ENCODE measurements at regions not wholly inside any gene's neighbourhood (a gene's known extent, or its start where the extent isn't known, plus 50 kb on each side); places are given as distances from the start of the nearest gene placed in this dataset.

GRCh38 chr9:12954441-12954840, 179.6 kb downstream of the LURAP1L start:
- TF ChIP-seq POLR2A (IDR thresholded peaks at IDR 0.05) (no peak), EP300 (IDR thresholded peaks at IDR 0.05; ENCODE audit: low read depth) (no peak), POLR2AphosphoS5 (IDR thresholded peaks at IDR 0.05) (no peak)
- TF ChIP-seq, protein P1, sequence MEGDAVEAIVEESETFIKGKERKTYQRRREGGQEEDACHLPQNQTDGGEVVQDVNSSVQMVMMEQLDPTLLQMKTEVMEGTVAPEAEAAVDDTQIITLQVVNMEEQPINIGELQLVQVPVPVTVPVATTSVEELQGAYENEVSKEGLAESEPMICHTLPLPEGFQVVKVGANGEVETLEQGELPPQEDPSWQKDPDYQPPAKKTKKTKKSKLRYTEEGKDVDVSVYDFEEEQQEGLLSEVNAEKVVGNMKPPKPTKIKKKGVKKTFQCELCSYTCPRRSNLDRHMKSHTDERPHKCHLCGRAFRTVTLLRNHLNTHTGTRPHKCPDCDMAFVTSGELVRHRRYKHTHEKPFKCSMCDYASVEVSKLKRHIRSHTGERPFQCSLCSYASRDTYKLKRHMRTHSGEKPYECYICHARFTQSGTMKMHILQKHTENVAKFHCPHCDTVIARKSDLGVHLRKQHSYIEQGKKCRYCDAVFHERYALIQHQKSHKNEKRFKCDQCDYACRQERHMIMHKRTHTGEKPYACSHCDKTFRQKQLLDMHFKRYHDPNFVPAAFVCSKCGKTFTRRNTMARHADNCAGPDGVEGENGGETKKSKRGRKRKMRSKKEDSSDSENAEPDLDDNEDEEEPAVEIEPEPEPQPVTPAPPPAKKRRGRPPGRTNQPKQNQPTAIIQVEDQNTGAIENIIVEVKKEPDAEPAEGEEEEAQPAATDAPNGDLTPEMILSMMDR (IDR thresholded peaks at IDR 0.05): no peak
- intact Hi-C loops (cut with DNase I; ENCODE audit: low total_unique reads): no loop called here
- Histone ChIP-seq H3K4me3 (no peak overlapping the region), H3K9me3 (peaks cover 0 to 5% of the 10 kb centered on the region in 2 donors), H3K27me3 (no peaks in the 10 kb centered on the region), H3K27ac (no peak overlapping the region), H3K36me3 (no peaks in the 10 kb centered on the region), H3K4me1 (no peaks in the 10 kb centered on the region)
- WGBS, 2 donors (ENCODE audit: low coverage in 1 of 2): 92 to 100% methylated on average over 2 to 4 of the region's 4 CpGs
- in situ Hi-C loops (cut with MboI; ENCODE audit: low pct_ligation_motif_present in 1 of 4, low pct_unique_long_range_greater_than_20kb in 1 of 4, low sequenced_read_pairs in 3 of 4): no loop called here
- no peak for DNase-seq

DNA sequence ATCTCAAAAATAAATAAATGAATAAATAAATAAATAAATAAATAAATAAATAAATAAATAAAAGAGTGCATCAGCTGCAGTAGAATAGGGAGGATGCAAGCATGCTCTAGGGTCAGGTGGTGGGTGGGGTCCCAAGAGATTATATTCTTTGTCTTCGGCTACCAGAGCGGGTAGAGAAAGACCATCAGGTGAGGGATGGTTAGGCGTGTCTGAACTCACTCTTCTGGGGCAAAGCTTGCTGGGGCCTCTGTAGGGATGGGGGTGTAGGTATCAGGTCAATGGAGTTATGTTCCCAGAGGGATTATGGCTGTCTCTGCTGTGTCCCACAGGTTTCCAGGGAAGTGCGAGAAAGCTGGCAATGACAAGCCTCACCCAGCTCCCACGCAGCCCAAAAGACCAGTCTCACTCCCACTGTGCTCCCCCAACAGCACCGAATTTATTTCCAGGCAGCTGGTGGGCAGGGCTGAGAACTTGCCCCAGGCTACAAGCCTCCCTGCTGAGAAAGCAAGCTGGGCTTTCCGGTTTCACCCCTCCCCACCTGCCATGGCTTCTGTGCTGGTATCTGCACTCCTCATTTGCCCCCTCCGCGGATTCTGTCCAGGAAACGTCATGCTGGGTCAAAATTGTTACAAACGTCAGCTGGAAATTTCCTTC, 180.8 kb downstream of the LURAP1L start:
- Histone ChIP-seq H3K36me3 (no peaks in the 10 kb centered on the region), H3K9me3 (peaks cover 0 to 5% of the 10 kb centered on the region in 2 donors), H3K27ac (peak overlapping the region in 3 of 4 donors; percentile 22 to 37 (median 26)), H3K4me1 (no peaks in the 10 kb centered on the region), H3K4me3 (no peak overlapping the region), H3K27me3 (no peaks in the 10 kb centered on the region)
- TF ChIP-seq, protein P1 (IDR thresholded peaks at IDR 0.05): no peak
- TF ChIP-seq POLR2AphosphoS5 (IDR thresholded peaks at IDR 0.05) (no peak), EP300 (IDR thresholded peaks at IDR 0.05; ENCODE audit: low read depth) (no peak), POLR2A (IDR thresholded peaks at IDR 0.05) (no peak)
- WGBS, 2 donors (ENCODE audit: low coverage in 1 of 2): 77 to 86% methylated on average over 6 to 10 of the region's 11 CpGs
- DNase-seq: no peak
- in situ Hi-C loops (cut with MboI; ENCODE audit: low pct_ligation_motif_present in 1 of 4, low pct_unique_long_range_greater_than_20kb in 1 of 4, low sequenced_read_pairs in 3 of 4) (no loop called here), intact Hi-C loops (cut with DNase I; ENCODE audit: low total_unique reads) (no loop called here)

GRCh38 chr9:12956261-12956660, 181.4 kb downstream of the LURAP1L start:
- H3K27me3 ChIP-seq: no peaks in the 10 kb centered on the region
- in situ Hi-C loops (cut with MboI; ENCODE audit: low pct_ligation_motif_present in 1 of 4, low pct_unique_long_range_greater_than_20kb in 1 of 4, low sequenced_read_pairs in 3 of 4): no loop called here
- H3K4me1 ChIP-seq: no peaks in the 10 kb centered on the region
- no peak for DNase-seq
- peak overlapping the region in 3 of 4 donors; percentile 26 to 37 (median 31) for H3K27ac ChIP-seq
- intact Hi-C loops (cut with DNase I; ENCODE audit: low total_unique reads): no loop called here
- WGBS, 2 donors (ENCODE audit: low coverage in 1 of 2): 47 to 54% methylated on average over 2 to 3 of the region's 3 CpGs
- no peak for TF ChIP-seq POLR2A (IDR thresholded peaks at IDR 0.05)
- TF ChIP-seq, protein P1 (IDR thresholded peaks at IDR 0.05): no peak
- no peak for TF ChIP-seq EP300 (IDR thresholded peaks at IDR 0.05; ENCODE audit: low read depth)
- TF ChIP-seq POLR2AphosphoS5 (IDR thresholded peaks at IDR 0.05): no peak
- no peaks in the 10 kb centered on the region for H3K36me3 ChIP-seq
- H3K9me3 ChIP-seq: peaks cover 0 to 5% of the 10 kb centered on the region in 2 donors
- H3K4me3 ChIP-seq: no peak overlapping the region

GRCh38 chr9:12956805-12957204, 182.0 kb downstream of the LURAP1L start:
- TF ChIP-seq, protein P1 (IDR thresholded peaks at IDR 0.05): no peak
- TF ChIP-seq POLR2A (IDR thresholded peaks at IDR 0.05) (no peak), EP300 (IDR thresholded peaks at IDR 0.05; ENCODE audit: low read depth) (no peak), POLR2AphosphoS5 (IDR thresholded peaks at IDR 0.05) (no peak)

More at GRCh38 chr9:12956805-12957204, 182.0 kb downstream of the LURAP1L start:
- Histone ChIP-seq H3K36me3 (no peaks in the 10 kb centered on the region), H3K27ac (peak overlapping the region in 1 of 4 donors; percentile 31), H3K27me3 (no peaks in the 10 kb centered on the region), H3K9me3 (peaks cover 0 to 5% of the 10 kb centered on the region in 2 donors), H3K4me1 (no peaks in the 10 kb centered on the region), H3K4me3 (no peak overlapping the region)
- 93 to 98% methylated on average over 4 of the region's 4 CpGs for WGBS, 2 donors (ENCODE audit: low coverage in 1 of 2)
- DNase-seq: no peak
- intact Hi-C loops (cut with DNase I; ENCODE audit: low total_unique reads): no loop called here
- in situ Hi-C loops (cut with MboI; ENCODE audit: low pct_ligation_motif_present in 1 of 4, low pct_unique_long_range_greater_than_20kb in 1 of 4, low sequenced_read_pairs in 3 of 4): no loop called here
